PC-9 (cell line): ENCODE measurements at regions not wholly inside any gene's neighbourhood (a gene's known extent, or its start where the extent isn't known, plus 50 kb on each side); places are given as distances from the start of the nearest gene placed in this dataset.

ENCODE experiments used
- EZH2 ChIP-seq: fragments of 200-600 bp; sonication (generic); IDR thresholded peaks from 2 replicates; pipeline ENCODE4 v1.8.0; 2017; ENCODE audit warnings: antibody characterized with exemption, low read depth
- TF ChIP-seq, protein P1 (sequence below): fragments of 200-600 bp; sonication (generic); conservative IDR thresholded peaks from 2 replicates; pipeline ENCODE4 v1.6.1; 2017; ENCODE audit warnings: mixed run types, antibody characterized with exemption, mild to moderate bottlenecking, moderate library complexity

DNA sequence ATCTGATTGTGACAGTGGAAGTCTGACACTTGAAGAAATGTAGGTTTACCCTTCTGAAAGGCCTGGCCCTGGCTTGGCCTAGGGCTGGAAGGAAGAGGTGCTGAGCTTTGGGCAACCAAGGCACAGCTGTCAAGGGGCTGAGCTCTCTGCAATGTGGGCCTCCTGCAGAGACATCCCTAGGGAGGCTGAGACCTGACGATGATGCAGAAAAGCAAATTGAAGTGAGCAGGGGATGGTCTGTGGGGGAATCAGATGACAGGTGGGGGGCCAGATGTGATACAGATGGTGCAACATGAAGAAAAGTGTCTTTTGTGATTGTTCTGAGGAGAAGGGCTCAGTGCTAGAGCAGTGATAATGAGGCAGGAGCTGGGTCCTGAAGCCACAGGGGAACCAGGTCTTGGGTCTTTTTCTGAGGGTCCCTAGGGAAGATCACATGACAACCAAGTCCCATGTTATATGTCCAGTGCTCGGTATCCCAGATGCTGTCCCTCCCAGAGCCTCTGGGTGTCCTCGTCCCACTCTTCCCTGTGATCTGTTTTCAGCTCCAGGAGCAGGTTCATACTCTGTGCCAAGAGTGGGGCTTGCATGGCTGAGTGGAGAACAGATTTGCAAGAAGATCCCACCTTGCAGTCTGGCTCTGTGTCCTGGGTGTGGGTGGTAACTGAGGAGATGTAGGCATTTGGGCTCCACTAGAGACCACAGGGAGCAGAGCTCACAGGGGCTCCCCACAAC is 79.9 kb upstream of the VPREB1 start:
- TF ChIP-seq, protein P1, sequence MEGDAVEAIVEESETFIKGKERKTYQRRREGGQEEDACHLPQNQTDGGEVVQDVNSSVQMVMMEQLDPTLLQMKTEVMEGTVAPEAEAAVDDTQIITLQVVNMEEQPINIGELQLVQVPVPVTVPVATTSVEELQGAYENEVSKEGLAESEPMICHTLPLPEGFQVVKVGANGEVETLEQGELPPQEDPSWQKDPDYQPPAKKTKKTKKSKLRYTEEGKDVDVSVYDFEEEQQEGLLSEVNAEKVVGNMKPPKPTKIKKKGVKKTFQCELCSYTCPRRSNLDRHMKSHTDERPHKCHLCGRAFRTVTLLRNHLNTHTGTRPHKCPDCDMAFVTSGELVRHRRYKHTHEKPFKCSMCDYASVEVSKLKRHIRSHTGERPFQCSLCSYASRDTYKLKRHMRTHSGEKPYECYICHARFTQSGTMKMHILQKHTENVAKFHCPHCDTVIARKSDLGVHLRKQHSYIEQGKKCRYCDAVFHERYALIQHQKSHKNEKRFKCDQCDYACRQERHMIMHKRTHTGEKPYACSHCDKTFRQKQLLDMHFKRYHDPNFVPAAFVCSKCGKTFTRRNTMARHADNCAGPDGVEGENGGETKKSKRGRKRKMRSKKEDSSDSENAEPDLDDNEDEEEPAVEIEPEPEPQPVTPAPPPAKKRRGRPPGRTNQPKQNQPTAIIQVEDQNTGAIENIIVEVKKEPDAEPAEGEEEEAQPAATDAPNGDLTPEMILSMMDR = no peak
- no peak for TF ChIP-seq EZH2
